Ishikawa (cell line): ENCODE measurements at regions not wholly inside any gene's neighbourhood (a gene's known extent, or its start where the extent isn't known, plus 50 kb on each side); places are given as distances from the start of the nearest gene placed in this dataset.

Experiments
- CEBPB ChIP-seq: IDR thresholded peaks from 2 replicates; pipeline ENCODE4 v1.6.1; 2012
- CREB1 ChIP-seq: IDR thresholded peaks from 2 replicates; pipeline ENCODE4 v1.6.1; 2012; ENCODE audit warnings: low read depth
- EGR1 ChIP-seq: IDR thresholded peaks from 2 replicates; pipeline ENCODE4 v1.6.1; 2012
- EP300 ChIP-seq: IDR thresholded peaks from 2 replicates; pipeline ENCODE4 v1.6.1; 2012; ENCODE audit warnings: borderline replicate concordance
- FOXM1 ChIP-seq: IDR thresholded peaks from 2 replicates; pipeline ENCODE4 v1.6.1; 2012; ENCODE audit warnings: low read depth, borderline replicate concordance
- MAX ChIP-seq: IDR thresholded peaks from 2 replicates; pipeline ENCODE4 v1.6.1; 2012
- NFIC ChIP-seq: IDR thresholded peaks from 2 replicates; pipeline ENCODE4 v1.6.1; 2012
- RAD21 ChIP-seq: IDR thresholded peaks from 2 replicates; pipeline ENCODE4 v1.6.1; 2012; ENCODE audit warnings: low read depth
- REST ChIP-seq: IDR thresholded peaks from 2 replicates; pipeline ENCODE4 v1.6.1; 2012; ENCODE audit warnings: low read depth, mild to moderate bottlenecking
- TAF1 ChIP-seq: IDR thresholded peaks from 2 replicates; pipeline ENCODE4 v1.6.1; 2012; ENCODE audit warnings: low read depth, mild to moderate bottlenecking
- TCF12 ChIP-seq: IDR thresholded peaks from 2 replicates; pipeline ENCODE4 v1.6.1; 2012; ENCODE audit warnings: low read depth
- TEAD4 ChIP-seq: IDR thresholded peaks from 2 replicates; pipeline ENCODE4 v1.6.1; 2012
- USF1 ChIP-seq: IDR thresholded peaks from 2 replicates; pipeline ENCODE4 v1.6.1; 2012
- YY1 ChIP-seq: IDR thresholded peaks from 2 replicates; pipeline ENCODE4 v1.6.1; 2012; ENCODE audit warnings: low read depth
- ZBTB7A ChIP-seq: IDR thresholded peaks from 2 replicates; pipeline ENCODE4 v1.6.1; 2012; ENCODE audit warnings: low read depth

- TF ChIP-seq RAD21 (no peak), EGR1 (no peak), CREB1 (no peak), USF1 (no peak), TAF1 (no peak), TEAD4 (no peak), REST (no peak), ZBTB7A (no peak), NFIC (no peak), EP300 (no peak), MAX (no peak)
Measured at GRCh38 chr1:244326757-244327156, 125.0 kb downstream of the ADSS2 start.

GRCh38 chr1:244327533-244327932 lies 124.2 kb downstream of the ADSS2 start:
- TF ChIP-seq TEAD4, result no peak
- no peak for TF ChIP-seq CEBPB
- no peak for TF ChIP-seq RAD21
- TF ChIP-seq FOXM1, result no peak
- no peak for TF ChIP-seq MAX
- TF ChIP-seq YY1, result no peak

- TF ChIP-seq TCF12, result no peak
- no peak for TF ChIP-seq CEBPB
- no peak for TF ChIP-seq USF1
- TF ChIP-seq REST, result no peak
- TF ChIP-seq FOXM1, result no peak
- no peak for TF ChIP-seq RAD21
Measured at GRCh38 chr1:244328476-244328875, 123.2 kb downstream of the ADSS2 start.

- TF ChIP-seq FOXM1, result no peak
- no peak for TF ChIP-seq RAD21
- TF ChIP-seq TEAD4, result no peak
- TF ChIP-seq NFIC, result no peak
- TF ChIP-seq USF1, result no peak
- no peak for TF ChIP-seq EP300
- TF ChIP-seq REST, result no peak
- no peak for TF ChIP-seq TCF12
- no peak for TF ChIP-seq EGR1
- no peak for TF ChIP-seq MAX
- TF ChIP-seq YY1, result no peak
- no peak for TF ChIP-seq ZBTB7A
Measured at GRCh38 chr1:244329591-244330317, 122.0 kb downstream of the ADSS2 start.
